K562 (cell line): ENCODE measurements at regions not wholly inside any gene's neighbourhood (a gene's known extent, or its start where the extent isn't known, plus 50 kb on each side); places are given as distances from the start of the nearest gene placed in this dataset.

Experiments
- ATAC-seq: fragments of 200-7000 bp; cut with Tn5 transposase; 3 replicates; pipeline ENCODE4 v1.9.1; 2020; ENCODE audit warnings: moderate library complexity
- BruUV-seq: library from RNA; stranded (reverse); fragments of 400-500 nt; replicated peaks from 2 replicates; lab custom pipeline; 2021; lab: Mats Ljungman, UMichigan
- CTCF ChIA-PET: fragments of 300-600 bp; formaldehyde crosslinking; extraction: SDS; loops from one replicate; lab custom pipeline; 2021; ENCODE audit warnings: low intra/inter-chr PET ratio; lab: Yijun Ruan, JAX
- POLR2A ChIA-PET: fragments of 300-600, 350-650 bp; sonication (Branson Sonifier 250); formaldehyde crosslinking; extraction: SDS; loops from one replicate; lab custom pipeline; 2021; ENCODE audit warnings: antibody characterized with exemption, inconsistent platforms; lab: Yijun Ruan, JAX
- DNase-seq, 4 experiments: peaks; one replicate each; pipeline versions ENCODE4 v3.0.0 to v3.0.0-alpha.2; 2011 to 2018; ENCODE audit warnings: low spot score in 3 of 4, mixed read lengths in 3 of 4; ENCODE audit errors: extremely low read depth in 1 of 4
- FAIRE-seq: peaks from 2 replicates; lab custom pipeline; 2011; peaks lifted over from hg19 to GRCh38; lab: Jason Lieb, UNC
- H2AFZ ChIP-seq: 2 replicates; pipeline ENCODE4 v1.6.0; 2011; ENCODE audit warnings: low read depth, low read length, control low read depth, inconsistent platforms
- H3K27ac ChIP-seq: fragments of 200-600 bp; 3 replicates; pipeline ENCODE4 v1.8.0; 2011; ENCODE audit warnings: low read depth, mild to moderate bottlenecking, control low read depth, inconsistent platforms, low read length, moderate library complexity, mixed read lengths; ENCODE audit errors: extremely low read depth
- H3K27me3 ChIP-seq, 2 experiments: fragments of 300-600 bp in 1 of 2; 2 replicates in 1 of 2; 3 replicates in 1 of 2; pipeline versions ENCODE4 v1.6.0 to v1.8.0; 2011; ENCODE audit warnings: inconsistent platforms in 2 of 2, low read length in 2 of 2, mild to moderate bottlenecking in 1 of 2, mixed read lengths in 1 of 2, moderate library complexity in 1 of 2; ENCODE audit not compliant: control insufficient read depth in 2 of 2, insufficient read depth in 2 of 2
- H3K36me3 ChIP-seq: fragments of 300-600 bp; 3 replicates; pipeline ENCODE4 v1.8.0; 2011; ENCODE audit warnings: mild to moderate bottlenecking, low read length, inconsistent platforms; ENCODE audit not compliant: control insufficient read depth, insufficient read depth
- H3K4me1 ChIP-seq, 2 experiments: fragments of 200-600 bp in 1 of 2; replicated peaks in 1 of 2; 2 replicates in 1 of 2; 3 replicates in 1 of 2; pipeline versions ENCODE4 v1.5.1 to v1.8.0; 2011; ENCODE audit warnings: inconsistent platforms in 2 of 2, low read length in 2 of 2, mild to moderate bottlenecking in 1 of 2, mixed read lengths in 1 of 2, moderate library complexity in 1 of 2; ENCODE audit not compliant: control insufficient read depth in 2 of 2, insufficient read depth in 2 of 2
- H3K4me2 ChIP-seq: 2 replicates; pipeline ENCODE4 v1.6.1; 2011; ENCODE audit warnings: low read length, control low read depth, inconsistent platforms, mixed read lengths; ENCODE audit not compliant: insufficient read depth
- H3K4me3 ChIP-seq: fragments of 200-600 bp; sonication (generic), shearing (Covaris generic); 2 replicates; pipeline ENCODE4 v1.5.1; 2016; ENCODE audit warnings: control low read depth, inconsistent platforms
- H3K79me2 ChIP-seq: fragments of 200-600 bp; 3 replicates; pipeline ENCODE4 v1.8.0; 2011; ENCODE audit warnings: low read length, inconsistent platforms; ENCODE audit not compliant: control insufficient read depth, insufficient read depth
- H3K9ac ChIP-seq, 2 experiments: 2 replicates each; pipeline versions ENCODE4 v1.6.0 to v1.6.1; 2011; ENCODE audit warnings: low read depth in 2 of 2, low read length in 2 of 2, control low read depth in 1 of 2, inconsistent platforms in 1 of 2, mild to moderate bottlenecking in 1 of 2, mixed read lengths in 1 of 2; ENCODE audit not compliant: insufficient read depth in 1 of 2
- H3K9me1 ChIP-seq: one replicate; pipeline ENCODE4 v1.6.0; 2011; ENCODE audit warnings: inconsistent platforms, mild to moderate bottlenecking, low read length, moderate library complexity; ENCODE audit not compliant: control insufficient read depth, insufficient read depth
- H3K9me3 ChIP-seq: replicated peaks from 2 replicates; pipeline ENCODE4 v1.5.1; 2011; ENCODE audit warnings: low read depth, low read length, inconsistent platforms; ENCODE audit not compliant: control insufficient read depth, insufficient read depth
- H4K20me1 ChIP-seq: replicated peaks from 2 replicates; pipeline ENCODE4 v1.6.1; 2011; ENCODE audit warnings: low read length, inconsistent platforms, mixed read lengths; ENCODE audit not compliant: control insufficient read depth, insufficient read depth
- ELF4 ChIP-seq: fragments of 450-650 bp; formaldehyde crosslinking; IDR thresholded peaks from 2 replicates; pipeline ENCODE4 v1.4.0; 2022; ENCODE audit warnings: missing genetic modification characterization
- FOXJ2 ChIP-seq: fragments of 200-800 bp; sonication (Bioruptor generic); IDR thresholded peaks from 2 replicates; pipeline ENCODE4 v1.6.1; 2016; ENCODE audit warnings: missing genetic modification characterization, missing compliant biosample characterization
- KLF13 ChIP-seq: fragments of 450-650 bp; IDR thresholded peaks from 2 replicates; pipeline ENCODE4 v1.6.1; 2016; ENCODE audit warnings: missing genetic modification characterization, low read depth, mild to moderate bottlenecking, missing compliant biosample characterization, moderate library complexity, borderline replicate concordance
- RBM17 ChIP-seq: fragments of 200-400 bp; formaldehyde crosslinking; IDR thresholded peaks from 2 replicates; pipeline ENCODE4 v1.6.1; 2017; ENCODE audit warnings: low read depth, mild to moderate bottlenecking, low read length, borderline replicate concordance
- RFX7 ChIP-seq: fragments of 250-450 bp; sonication (Bioruptor Pico); IDR thresholded peaks from 2 replicates; pipeline ENCODE4 v1.5.1; 2021; ENCODE audit warnings: mild to moderate bottlenecking
- TAF1 ChIP-seq: IDR thresholded peaks from 2 replicates; pipeline ENCODE4 v1.6.1; 2011; ENCODE audit warnings: mild to moderate bottlenecking, low read length, moderate library complexity; ENCODE audit not compliant: insufficient read depth, control insufficient read depth, severe bottlenecking; ENCODE audit errors: extremely low read depth
- ZNF76 ChIP-seq: fragments of 250-450 bp; sonication (Bioruptor Pico); IDR thresholded peaks from 2 replicates; pipeline ENCODE4 v1.4.0; 2020; ENCODE audit warnings: mild to moderate bottlenecking, moderate library complexity, borderline replicate concordance
- WGBS: fragments of 100-300 bp; shearing (Covaris generic); methylation state at CpG from one replicate; pipeline ENCODE4 v1.1.6; 2016; ENCODE audit warnings: low coverage, mixed read lengths; ENCODE audit not compliant: insufficient coverage; ENCODE audit errors: missing lambda C conversion rate; 5-methylcytosine and 5-hydroxymethylcytosine counted together
- in situ Hi-C: fragments of 300-500 bp; cut with MboI; formaldehyde crosslinking; loops from 4 replicates; pipeline ENCODE4 v1.15.0; 2018; ENCODE audit warnings: inconsistent platforms, mixed read lengths
- intact Hi-C: fragments of 100-400 bp; cut with micrococcal nuclease; formaldehyde crosslinking; loops from 2 replicates; pipeline ENCODE4 v1.14.2; 2022

DNA sequence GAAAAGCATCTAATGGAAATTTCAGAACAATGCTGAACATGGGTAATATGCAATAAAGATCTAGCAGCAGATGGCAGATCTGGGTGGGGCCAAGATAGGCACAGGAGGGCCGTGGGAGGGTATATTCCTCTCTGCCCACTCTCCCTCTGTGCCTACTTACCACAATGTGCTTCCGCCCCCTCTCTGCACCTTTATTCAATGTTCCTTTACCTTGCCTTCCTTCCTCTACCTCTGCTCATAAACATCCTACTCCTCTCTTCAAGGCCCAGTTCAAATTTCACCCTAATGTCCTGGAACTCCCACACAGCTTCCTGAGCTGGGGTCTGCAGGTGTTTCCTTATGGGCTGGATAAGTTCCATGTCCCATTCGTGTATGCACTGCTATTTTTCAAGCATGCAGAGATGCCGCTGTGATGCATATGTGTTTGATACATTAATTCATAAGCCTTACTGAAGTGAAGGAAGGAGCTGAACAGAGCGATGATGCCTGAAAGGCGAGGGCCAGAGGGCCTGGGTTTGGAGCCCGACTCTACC is 65.6 kb upstream of the EDEM3 start:
- no TSS peak for BruUV-seq
- Histone ChIP-seq H3K9me3 (no peaks in the 10 kb centered on the region), H3K4me2 (no peak overlapping the region), H3K9ac (no peak overlapping the region), H3K4me1 (no peaks in the 10 kb centered on the region), H3K36me3 (peaks cover 35% of the 10 kb centered on the region; the same call in 2 of the 3 replicates), H4K20me1 (no peaks in the 10 kb centered on the region), H3K9me1 (no peaks in the 10 kb centered on the region), H3K27me3 (no peaks in the 10 kb centered on the region), H3K4me3 (no peak overlapping the region), H3K27ac (no peak overlapping the region), H2AFZ (no peak overlapping the region), H3K79me2 (no peaks in the 10 kb centered on the region)
- WGBS = 67% methylated on average over 7 of the region's 7 CpGs
- ATAC-seq (no peak), DNase-seq (no peak), FAIRE-seq (no peak)
- in situ Hi-C loops (no loop called here), intact Hi-C loops (no loop called here)
- POLR2A ChIA-PET = no interaction called here
- CTCF ChIA-PET = no interaction called here
- TF ChIP-seq ELF4 (CRISPR knock-in tag) (no peak), RBM17 (no peak), RFX7 (CRISPR knock-in tag) (no peak), ZNF76 (CRISPR knock-in tag) (no peak), FOXJ2 (no peak), KLF13 (tag) (no peak), TAF1 (no peak)
